SK-N-SH treated with all-trans-retinoic acid at 6 μM for 48 hours (cell line): ENCODE measurements at regions not wholly inside any gene's neighbourhood (a gene's known extent, or its start where the extent isn't known, plus 50 kb on each side); places are given as distances from the start of the nearest gene placed in this dataset.

ENCODE experiments used
- ARNTL ChIP-seq: fragments of 450-650 bp; formaldehyde crosslinking; IDR thresholded peaks from 2 replicates; pipeline ENCODE4 v1.5.0; 2020; ENCODE audit warnings: low read depth, mild to moderate bottlenecking, moderate library complexity, borderline replicate concordance
- CREB5 ChIP-seq: fragments of 250-450 bp; sonication (Bioruptor Pico); IDR thresholded peaks from 2 replicates; pipeline ENCODE4 v1.5.1; 2020; ENCODE audit warnings: low read depth, mild to moderate bottlenecking, moderate library complexity
- GLIS3 ChIP-seq: fragments of 250-450 bp; sonication (Bioruptor Pico); IDR thresholded peaks from 2 replicates; pipeline ENCODE4 v1.5.0; 2020; ENCODE audit warnings: mild to moderate bottlenecking, moderate library complexity
- TF ChIP-seq, protein P1 (sequence below): fragments of 250-450 bp; sonication (Bioruptor Pico); IDR thresholded peaks from 2 replicates; pipeline ENCODE4 v1.8.0; 2020; ENCODE audit warnings: mild to moderate bottlenecking, moderate library complexity, borderline replicate concordance
- TF ChIP-seq, protein P2 (sequence below): fragments of 250-450 bp; sonication (Bioruptor Pico); IDR thresholded peaks from 2 replicates; pipeline ENCODE4 v1.8.0; 2021; ENCODE audit warnings: low read depth, mild to moderate bottlenecking, moderate library complexity, borderline replicate concordance
- TF ChIP-seq, protein P3 (sequence below): fragments of 250-450 bp; sonication (Bioruptor Pico); IDR thresholded peaks from 2 replicates; pipeline ENCODE4 v1.5.1; 2021; ENCODE audit warnings: mild to moderate bottlenecking, moderate library complexity

- TF ChIP-seq GLIS3 (CRISPR knock-in tag) (no peak), CREB5 (no peak), ARNTL (CRISPR knock-in tag) (no peak)
- TF ChIP-seq, protein P1, sequence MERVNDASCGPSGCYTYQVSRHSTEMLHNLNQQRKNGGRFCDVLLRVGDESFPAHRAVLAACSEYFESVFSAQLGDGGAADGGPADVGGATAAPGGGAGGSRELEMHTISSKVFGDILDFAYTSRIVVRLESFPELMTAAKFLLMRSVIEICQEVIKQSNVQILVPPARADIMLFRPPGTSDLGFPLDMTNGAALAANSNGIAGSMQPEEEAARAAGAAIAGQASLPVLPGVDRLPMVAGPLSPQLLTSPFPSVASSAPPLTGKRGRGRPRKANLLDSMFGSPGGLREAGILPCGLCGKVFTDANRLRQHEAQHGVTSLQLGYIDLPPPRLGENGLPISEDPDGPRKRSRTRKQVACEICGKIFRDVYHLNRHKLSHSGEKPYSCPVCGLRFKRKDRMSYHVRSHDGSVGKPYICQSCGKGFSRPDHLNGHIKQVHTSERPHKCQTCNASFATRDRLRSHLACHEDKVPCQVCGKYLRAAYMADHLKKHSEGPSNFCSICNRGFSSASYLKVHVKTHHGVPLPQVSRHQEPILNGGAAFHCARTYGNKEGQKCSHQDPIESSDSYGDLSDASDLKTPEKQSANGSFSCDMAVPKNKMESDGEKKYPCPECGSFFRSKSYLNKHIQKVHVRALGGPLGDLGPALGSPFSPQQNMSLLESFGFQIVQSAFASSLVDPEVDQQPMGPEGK (CRISPR knock-in tag), result no peak
- TF ChIP-seq, protein P2, sequence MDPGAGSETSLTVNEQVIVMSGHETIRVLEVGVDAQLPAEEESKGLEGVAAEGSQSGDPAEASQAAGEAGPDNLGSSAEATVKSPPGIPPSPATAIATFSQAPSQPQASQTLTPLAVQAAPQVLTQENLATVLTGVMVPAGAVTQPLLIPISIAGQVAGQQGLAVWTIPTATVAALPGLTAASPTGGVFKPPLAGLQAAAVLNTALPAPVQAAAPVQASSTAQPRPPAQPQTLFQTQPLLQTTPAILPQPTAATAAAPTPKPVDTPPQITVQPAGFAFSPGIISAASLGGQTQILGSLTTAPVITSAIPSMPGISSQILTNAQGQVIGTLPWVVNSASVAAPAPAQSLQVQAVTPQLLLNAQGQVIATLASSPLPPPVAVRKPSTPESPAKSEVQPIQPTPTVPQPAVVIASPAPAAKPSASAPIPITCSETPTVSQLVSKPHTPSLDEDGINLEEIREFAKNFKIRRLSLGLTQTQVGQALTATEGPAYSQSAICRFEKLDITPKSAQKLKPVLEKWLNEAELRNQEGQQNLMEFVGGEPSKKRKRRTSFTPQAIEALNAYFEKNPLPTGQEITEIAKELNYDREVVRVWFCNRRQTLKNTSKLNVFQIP, result no peak
- TF ChIP-seq, protein P3, sequence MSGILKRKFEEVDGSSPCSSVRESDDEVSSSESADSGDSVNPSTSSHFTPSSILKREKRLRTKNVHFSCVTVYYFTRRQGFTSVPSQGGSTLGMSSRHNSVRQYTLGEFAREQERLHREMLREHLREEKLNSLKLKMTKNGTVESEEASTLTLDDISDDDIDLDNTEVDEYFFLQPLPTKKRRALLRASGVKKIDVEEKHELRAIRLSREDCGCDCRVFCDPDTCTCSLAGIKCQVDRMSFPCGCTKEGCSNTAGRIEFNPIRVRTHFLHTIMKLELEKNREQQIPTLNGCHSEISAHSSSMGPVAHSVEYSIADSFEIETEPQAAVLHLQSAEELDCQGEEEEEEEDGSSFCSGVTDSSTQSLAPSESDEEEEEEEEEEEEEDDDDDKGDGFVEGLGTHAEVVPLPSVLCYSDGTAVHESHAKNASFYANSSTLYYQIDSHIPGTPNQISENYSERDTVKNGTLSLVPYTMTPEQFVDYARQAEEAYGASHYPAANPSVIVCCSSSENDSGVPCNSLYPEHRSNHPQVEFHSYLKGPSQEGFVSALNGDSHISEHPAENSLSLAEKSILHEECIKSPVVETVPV, result no peak
These were observed 51.4 kb upstream of the MAP3K4 start for GRCh38 chr6:160940197-160940596.
